Kidney (tissue), 13 donors: ENCODE measurements at regions not wholly inside any gene's neighbourhood (a gene's known extent, or its start where the extent isn't known, plus 50 kb on each side); places are given as distances from the start of the nearest gene placed in this dataset.

Source experiments
- DNase-seq, 5 donors: peaks; one replicate each; pipeline ENCODE4 v3.0.0-alpha.2; 2013 to 2020
- FAIRE-seq: peaks from 2 replicates; lab custom pipeline; 2012; peaks lifted over from hg19 to GRCh38; lab: Jason Lieb, UNC
- H3K27ac ChIP-seq, 2 donors: one replicate each; pipeline ENCODE4 v1.7.0; 2013; ENCODE audit warnings: low read depth in 2 of 2, low read length in 2 of 2, inconsistent platforms in 1 of 2
- H3K27me3 ChIP-seq: one replicate; pipeline ENCODE4 v1.7.1; 2013; ENCODE audit warnings: low read length, inconsistent platforms; ENCODE audit not compliant: control insufficient read depth, insufficient read depth
- H3K36me3 ChIP-seq, 3 donors: one replicate each; pipeline versions ENCODE4 v1.7.0 to v1.7.1; 2013; ENCODE audit warnings: low read length in 3 of 3, control low read depth in 1 of 3, inconsistent platforms in 1 of 3; ENCODE audit not compliant: insufficient read depth in 3 of 3, control insufficient read depth in 2 of 3
- H3K4me1 ChIP-seq, 3 donors: one replicate each; pipeline versions ENCODE4 v1.7.0 to v1.7.1; 2013; ENCODE audit warnings: low read length in 3 of 3, inconsistent platforms in 1 of 3, low read depth in 1 of 3; ENCODE audit not compliant: control insufficient read depth in 2 of 3, insufficient read depth in 2 of 3
- H3K4me3 ChIP-seq, 3 donors: one replicate each; pipeline versions ENCODE4 v1.7.0 to v1.8.1; 2013; ENCODE audit warnings: low read length in 3 of 3, control low read depth in 1 of 3, inconsistent platforms in 1 of 3
- H3K9ac ChIP-seq, 3 donors: one replicate each; pipeline versions ENCODE4 v1.7.0 to v1.7.1; 2013; ENCODE audit warnings: low read length in 3 of 3, control low read depth in 1 of 3, inconsistent platforms in 1 of 3
- H3K9me3 ChIP-seq, 3 donors: one replicate each; pipeline versions ENCODE4 v1.7.0 to v1.7.1; 2013; ENCODE audit warnings: low read length in 3 of 3, control low read depth in 1 of 3, inconsistent platforms in 1 of 3; ENCODE audit not compliant: control insufficient read depth in 2 of 3, insufficient read depth in 1 of 3
- intact Hi-C: fragments of 100-400 bp; cut with DNase I; formaldehyde crosslinking; loops from one replicate; pipeline ENCODE4 v1.11.1; 2022
- TF ChIP-seq, protein P1 (sequence below): IDR thresholded peaks from 3 replicates; pipeline ENCODE4 v1.5.1; 2012; ENCODE audit warnings: mild to moderate bottlenecking, moderate library complexity, borderline replicate concordance; ENCODE audit not compliant: insufficient read depth; ENCODE audit errors: extremely low read depth
- donor health status: control.
- donor health status: control.
- donor health status: control.
- donor health status: control.
- donor health status: control.
- donor health status: DM: yes; HTN: yes; CAD: no.
- donor health status: Normal renal cell carcinoma (clear cell type).

GRCh38 chr2:186330050-186330449 lies 156.0 kb upstream of the ZC3H15 start:
- FAIRE-seq (no peak), DNase-seq (no peak)
- no peaks in the 10 kb centered on the region for H3K9me3 ChIP-seq
- H3K27ac ChIP-seq: no peak overlapping the region
- TF ChIP-seq, protein P1, sequence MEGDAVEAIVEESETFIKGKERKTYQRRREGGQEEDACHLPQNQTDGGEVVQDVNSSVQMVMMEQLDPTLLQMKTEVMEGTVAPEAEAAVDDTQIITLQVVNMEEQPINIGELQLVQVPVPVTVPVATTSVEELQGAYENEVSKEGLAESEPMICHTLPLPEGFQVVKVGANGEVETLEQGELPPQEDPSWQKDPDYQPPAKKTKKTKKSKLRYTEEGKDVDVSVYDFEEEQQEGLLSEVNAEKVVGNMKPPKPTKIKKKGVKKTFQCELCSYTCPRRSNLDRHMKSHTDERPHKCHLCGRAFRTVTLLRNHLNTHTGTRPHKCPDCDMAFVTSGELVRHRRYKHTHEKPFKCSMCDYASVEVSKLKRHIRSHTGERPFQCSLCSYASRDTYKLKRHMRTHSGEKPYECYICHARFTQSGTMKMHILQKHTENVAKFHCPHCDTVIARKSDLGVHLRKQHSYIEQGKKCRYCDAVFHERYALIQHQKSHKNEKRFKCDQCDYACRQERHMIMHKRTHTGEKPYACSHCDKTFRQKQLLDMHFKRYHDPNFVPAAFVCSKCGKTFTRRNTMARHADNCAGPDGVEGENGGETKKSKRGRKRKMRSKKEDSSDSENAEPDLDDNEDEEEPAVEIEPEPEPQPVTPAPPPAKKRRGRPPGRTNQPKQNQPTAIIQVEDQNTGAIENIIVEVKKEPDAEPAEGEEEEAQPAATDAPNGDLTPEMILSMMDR: no peak
- H3K36me3 ChIP-seq: no peaks in the 10 kb centered on the region
- no peak overlapping the region for H3K4me3 ChIP-seq
- intact Hi-C loops: no loop called here
- H3K9ac ChIP-seq: no peak overlapping the region
- no peaks in the 10 kb centered on the region for H3K4me1 ChIP-seq
- no peaks in the 10 kb centered on the region for H3K27me3 ChIP-seq

DNA sequence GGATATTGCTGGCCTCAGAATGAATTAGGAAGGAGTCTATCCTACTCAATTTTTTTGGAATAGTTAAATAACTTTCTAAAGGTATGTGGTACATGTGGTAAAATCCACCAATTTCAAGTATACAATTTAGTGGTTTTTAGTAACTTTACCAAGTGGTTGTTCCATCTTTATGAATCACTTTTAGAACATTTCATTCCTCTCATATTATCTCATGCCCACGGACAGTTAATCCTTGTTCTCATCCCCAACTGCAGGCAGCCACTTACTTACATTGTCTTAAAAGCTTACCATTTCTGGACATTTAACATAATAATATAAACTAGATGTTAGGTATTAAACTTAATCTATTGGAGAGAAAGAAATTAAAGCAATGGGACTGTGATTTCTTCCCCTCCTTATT lies 146.3 kb upstream of the ZC3H15 start:
- Histone ChIP-seq H3K27me3 (no peaks in the 10 kb centered on the region), H3K36me3 (no peaks in the 10 kb centered on the region), H3K9ac (no peak overlapping the region), H3K4me1 (peaks cover 0 to 2% (median 0%) of the 10 kb centered on the region in 3 donors), H3K27ac (no peak overlapping the region), H3K4me3 (no peak overlapping the region), H3K9me3 (no peaks in the 10 kb centered on the region)
- FAIRE-seq (no peak), DNase-seq (no peak)
- intact Hi-C loops: no loop called here
- TF ChIP-seq, protein P1: no peak

- H3K36me3 ChIP-seq: no peaks in the 10 kb centered on the region
- intact Hi-C loops: no loop called here
- TF ChIP-seq, protein P1: no peak
- H3K4me3 ChIP-seq: no peak overlapping the region
- no peak overlapping the region for H3K9ac ChIP-seq
- H3K27ac ChIP-seq: no peak overlapping the region
- DNase-seq: no peak
- no peaks in the 10 kb centered on the region for H3K4me1 ChIP-seq
- H3K27me3 ChIP-seq: no peaks in the 10 kb centered on the region
- no peak for FAIRE-seq
- H3K9me3 ChIP-seq: no peaks in the 10 kb centered on the region
Observed at GRCh38 chr2:186342029-186342428, 144.0 kb upstream of the ZC3H15 start.

GRCh38 chr2:186345745-186346144 lies 140.3 kb upstream of the ZC3H15 start:
- no peak for FAIRE-seq
- no peaks in the 10 kb centered on the region for H3K4me1 ChIP-seq
- TF ChIP-seq, protein P1: no peak

More at GRCh38 chr2:186345745-186346144, 140.3 kb upstream of the ZC3H15 start:
- no peak overlapping the region for H3K9ac ChIP-seq
- no peaks in the 10 kb centered on the region for H3K36me3 ChIP-seq
- no peaks in the 10 kb centered on the region for H3K27me3 ChIP-seq
- DNase-seq: no peak
- H3K9me3 ChIP-seq: no peaks in the 10 kb centered on the region
- H3K4me3 ChIP-seq: no peak overlapping the region
- intact Hi-C loops: no loop called here
- H3K27ac ChIP-seq: no peak overlapping the region
